Colon (tissue), 2 donors: ENCODE measurements at regions not wholly inside any gene's neighbourhood (a gene's known extent, or its start where the extent isn't known, plus 50 kb on each side); places are given as distances from the start of the nearest gene placed in this dataset.
"Not testable (repeated sequence)": the region's sequence is repeated elsewhere in the genome, so short reads cannot be mapped to it uniquely, and the experiment has no call there.

ENCODE experiments used
- FAIRE-seq: peaks from 2 replicates; lab custom pipeline; 2012; peaks lifted over from hg19 to GRCh38; lab: Jason Lieb, UNC
- donor health status: control.
- donor health status: control.

GRCh38 chr3:152196782-152197181, 71.9 kb upstream of the MBNL1 start:
- FAIRE-seq, result peak; percentile 62

- FAIRE-seq, result peak; percentile 57
These were observed 71.3 kb upstream of the MBNL1 start for GRCh38 chr3:152197451-152197850.

GRCh38 chr3:152197937-152198336, 70.8 kb upstream of the MBNL1 start:
- no peak for FAIRE-seq

GRCh38 chr3:152198665-152199064, 70.1 kb upstream of the MBNL1 start:
- FAIRE-seq, result no peak

GRCh38 chr3:152199102-152199840, 69.5 kb upstream of the MBNL1 start:
- FAIRE-seq, result peak; percentile 78

GRCh38 chr3:152200476-152201420, 68.0 kb upstream of the MBNL1 start:
- FAIRE-seq, result no peak

GRCh38 chr3:152202976-152203626, 65.6 kb upstream of the MBNL1 start:
- FAIRE-seq, result peak; percentile 38

- FAIRE-seq, result peak; percentile 87
These were observed 65.1 kb upstream of the MBNL1 start for GRCh38 chr3:152203652-152204051.

- no peak for FAIRE-seq
These were observed 64.5 kb upstream of the MBNL1 start for GRCh38 chr3:152204218-152204617.

GRCh38 chr3:152205097-152205593, 63.6 kb upstream of the MBNL1 start:
- no peak for FAIRE-seq

- FAIRE-seq, result no peak
These were observed 62.4 kb upstream of the MBNL1 start for GRCh38 chr3:152206243-152206760.

- no peak for FAIRE-seq
These were observed 60.3 kb upstream of the MBNL1 start for GRCh38 chr3:152208439-152208838.

- no peak for FAIRE-seq
These were observed 59.7 kb upstream of the MBNL1 start for GRCh38 chr3:152209060-152209459.

- FAIRE-seq, result no peak
These were observed 59.0 kb upstream of the MBNL1 start for GRCh38 chr3:152209776-152210175.

- FAIRE-seq, result no peak
These were observed 58.0 kb upstream of the MBNL1 start for GRCh38 chr3:152210697-152211096.

- no peak for FAIRE-seq
These were observed 57.1 kb upstream of the MBNL1 start for GRCh38 chr3:152211655-152212054.

- no peak for FAIRE-seq
These were observed 55.5 kb upstream of the MBNL1 start for GRCh38 chr3:152213203-152213602.

GRCh38 chr3:152213938-152214337, 54.8 kb upstream of the MBNL1 start:
- no peak for FAIRE-seq

- FAIRE-seq, result not testable (repeated sequence)
These were observed 51.5 kb upstream of the MBNL1 start for GRCh38 chr3:152216960-152217865.

- FAIRE-seq, result no peak
These were observed 50.1 kb upstream of the MBNL1 start for GRCh38 chr3:152218602-152219001.
